ENCODE measurements at regions not wholly inside any gene's neighbourhood (a gene's known extent, or its start where the extent isn't known, plus 50 kb on each side); places are given as distances from the start of the nearest gene placed in this dataset.

DNA sequence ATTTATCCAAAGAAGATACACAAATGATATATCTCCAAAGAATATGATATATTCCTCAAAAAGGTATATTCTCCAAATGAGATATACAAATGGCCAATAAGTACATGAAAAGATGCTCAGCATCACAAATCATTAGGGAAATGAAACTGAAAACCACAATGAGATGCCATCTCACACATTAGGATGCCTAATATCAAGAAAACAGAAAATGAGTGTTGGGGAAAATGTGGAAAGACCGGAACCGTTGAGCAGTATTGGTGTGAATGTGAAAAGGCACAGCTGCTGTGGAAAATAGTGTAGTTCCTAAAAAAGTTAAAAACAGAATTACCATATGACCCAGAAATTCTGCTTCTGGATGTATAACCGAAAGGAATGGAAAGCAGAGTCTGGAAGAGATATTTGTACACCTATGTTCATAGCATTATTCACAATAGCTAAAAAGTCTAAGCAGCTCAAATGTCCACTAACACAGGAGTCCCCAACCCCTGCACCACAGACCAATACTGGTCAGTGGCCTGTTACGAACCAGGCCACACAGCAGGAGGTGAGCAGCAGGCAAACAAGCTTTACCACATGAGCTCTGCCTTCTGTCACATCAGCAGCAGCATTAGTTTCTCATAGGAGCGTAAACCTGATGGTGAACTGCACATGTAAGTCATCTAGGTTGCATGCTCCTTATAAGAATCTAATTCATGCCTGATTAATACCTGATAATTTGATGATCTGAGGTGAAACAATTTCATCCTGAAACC is 291.9 kb downstream of the PCDH20 start:
- DNase-seq: no peak
- Histone ChIP-seq H3F3A (replicated peaks; ENCODE audit: insufficient read depth) (no peaks in the 10 kb centered on the region), H4K20me1 (ENCODE audit: insufficient read depth) (no peaks in the 10 kb centered on the region), H3K27me3 (ENCODE audit: insufficient read depth) (no peaks in the 10 kb centered on the region), H3K9ac (no peak overlapping the region), H2AFZ (ENCODE audit: low read depth) (no peak overlapping the region), H3K4me1 (ENCODE audit: control insufficient read depth in 1 of 2, insufficient read depth in 2 of 2, low read depth in 1 of 2, low read length in 1 of 2) (no peaks in the 10 kb centered on the region; a peak in 1 of 4 replicates), H3K27ac (ENCODE audit: low read depth in 2 of 2, low read length in 1 of 2) (no peak overlapping the region), H3K79me2 (ENCODE audit: insufficient read depth) (no peaks in the 10 kb centered on the region), H3K4me3 (ENCODE audit: low read depth in 2 of 2, low read length in 1 of 2) (no peak overlapping the region), H3K9me2 (no peaks in the 10 kb centered on the region), H3K36me3 (replicated peaks in 1 of 2; ENCODE audit: control insufficient read depth in 1 of 2, insufficient read depth in 2 of 2, low read length in 1 of 2) (no peaks in the 10 kb centered on the region), H3K4me2 (no peak overlapping the region), H3K9me3 (no peaks in the 10 kb centered on the region)
- CTCF ChIA-PET: no interaction called here
- no peak for TF ChIP-seq FOSL2 (IDR thresholded peaks at IDR 0.05; ENCODE audit: borderline replicate concordance, low read depth)
- TF ChIP-seq, protein P1, sequence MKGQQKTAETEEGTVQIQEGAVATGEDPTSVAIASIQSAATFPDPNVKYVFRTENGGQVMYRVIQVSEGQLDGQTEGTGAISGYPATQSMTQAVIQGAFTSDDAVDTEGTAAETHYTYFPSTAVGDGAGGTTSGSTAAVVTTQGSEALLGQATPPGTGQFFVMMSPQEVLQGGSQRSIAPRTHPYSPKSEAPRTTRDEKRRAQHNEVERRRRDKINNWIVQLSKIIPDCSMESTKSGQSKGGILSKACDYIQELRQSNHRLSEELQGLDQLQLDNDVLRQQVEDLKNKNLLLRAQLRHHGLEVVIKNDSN (IDR thresholded peaks at IDR 0.05; ENCODE audit: borderline replicate concordance, low read depth): no peak
- TF ChIP-seq NFIC (IDR thresholded peaks at IDR 0.05; ENCODE audit: borderline replicate concordance): no peak
- TF ChIP-seq ELF1 (IDR thresholded peaks at IDR 0.05): no peak
- TF ChIP-seq POLR2AphosphoS5 (IDR thresholded peaks at IDR 0.05; ENCODE audit: low read depth, low read length): no peak
- no peak for TF ChIP-seq RXRA (IDR thresholded peaks at IDR 0.05; ENCODE audit: borderline replicate concordance, low read depth)
- TF ChIP-seq, protein P2, sequence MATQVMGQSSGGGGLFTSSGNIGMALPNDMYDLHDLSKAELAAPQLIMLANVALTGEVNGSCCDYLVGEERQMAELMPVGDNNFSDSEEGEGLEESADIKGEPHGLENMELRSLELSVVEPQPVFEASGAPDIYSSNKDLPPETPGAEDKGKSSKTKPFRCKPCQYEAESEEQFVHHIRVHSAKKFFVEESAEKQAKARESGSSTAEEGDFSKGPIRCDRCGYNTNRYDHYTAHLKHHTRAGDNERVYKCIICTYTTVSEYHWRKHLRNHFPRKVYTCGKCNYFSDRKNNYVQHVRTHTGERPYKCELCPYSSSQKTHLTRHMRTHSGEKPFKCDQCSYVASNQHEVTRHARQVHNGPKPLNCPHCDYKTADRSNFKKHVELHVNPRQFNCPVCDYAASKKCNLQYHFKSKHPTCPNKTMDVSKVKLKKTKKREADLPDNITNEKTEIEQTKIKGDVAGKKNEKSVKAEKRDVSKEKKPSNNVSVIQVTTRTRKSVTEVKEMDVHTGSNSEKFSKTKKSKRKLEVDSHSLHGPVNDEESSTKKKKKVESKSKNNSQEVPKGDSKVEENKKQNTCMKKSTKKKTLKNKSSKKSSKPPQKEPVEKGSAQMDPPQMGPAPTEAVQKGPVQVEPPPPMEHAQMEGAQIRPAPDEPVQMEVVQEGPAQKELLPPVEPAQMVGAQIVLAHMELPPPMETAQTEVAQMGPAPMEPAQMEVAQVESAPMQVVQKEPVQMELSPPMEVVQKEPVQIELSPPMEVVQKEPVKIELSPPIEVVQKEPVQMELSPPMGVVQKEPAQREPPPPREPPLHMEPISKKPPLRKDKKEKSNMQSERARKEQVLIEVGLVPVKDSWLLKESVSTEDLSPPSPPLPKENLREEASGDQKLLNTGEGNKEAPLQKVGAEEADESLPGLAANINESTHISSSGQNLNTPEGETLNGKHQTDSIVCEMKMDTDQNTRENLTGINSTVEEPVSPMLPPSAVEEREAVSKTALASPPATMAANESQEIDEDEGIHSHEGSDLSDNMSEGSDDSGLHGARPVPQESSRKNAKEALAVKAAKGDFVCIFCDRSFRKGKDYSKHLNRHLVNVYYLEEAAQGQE (IDR thresholded peaks at IDR 0.05; ENCODE audit: low read depth, low read length): no peak
- TF ChIP-seq, protein P3, sequence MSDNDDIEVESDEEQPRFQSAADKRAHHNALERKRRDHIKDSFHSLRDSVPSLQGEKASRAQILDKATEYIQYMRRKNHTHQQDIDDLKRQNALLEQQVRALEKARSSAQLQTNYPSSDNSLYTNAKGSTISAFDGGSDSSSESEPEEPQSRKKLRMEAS (IDR thresholded peaks at IDR 0.05; ENCODE audit: low read depth): no peak
- no peak for TF ChIP-seq GATA2 (CRISPR knock-in tag; IDR thresholded peaks at IDR 0.05)
- TF ChIP-seq, protein P4, sequence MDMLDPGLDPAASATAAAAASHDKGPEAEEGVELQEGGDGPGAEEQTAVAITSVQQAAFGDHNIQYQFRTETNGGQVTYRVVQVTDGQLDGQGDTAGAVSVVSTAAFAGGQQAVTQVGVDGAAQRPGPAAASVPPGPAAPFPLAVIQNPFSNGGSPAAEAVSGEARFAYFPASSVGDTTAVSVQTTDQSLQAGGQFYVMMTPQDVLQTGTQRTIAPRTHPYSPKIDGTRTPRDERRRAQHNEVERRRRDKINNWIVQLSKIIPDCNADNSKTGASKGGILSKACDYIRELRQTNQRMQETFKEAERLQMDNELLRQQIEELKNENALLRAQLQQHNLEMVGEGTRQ (IDR thresholded peaks at IDR 0.05; ENCODE audit: borderline replicate concordance, low read depth, low read length): no peak
- TF ChIP-seq RAD21 (IDR thresholded peaks at IDR 0.05; ENCODE audit: low read length): no peak
- TF ChIP-seq EP300 (IDR thresholded peaks at IDR 0.05; ENCODE audit: borderline replicate concordance in 1 of 2, low read depth in 1 of 2, low read length in 1 of 2): no peak
- TF ChIP-seq EZH2phosphoT487 (IDR thresholded peaks at IDR 0.05; ENCODE audit: borderline replicate concordance, low read depth): no peak
- TF ChIP-seq TCF12 (IDR thresholded peaks at IDR 0.05): no peak
- 42% methylated on average over 5 of the region's 5 CpGs for WGBS (ENCODE audit: low lambda C conversion rate)
- POLR2A ChIA-PET: no interaction called here

All from SK-N-SH (cell line).